ENCODE measurements at regions not wholly inside any gene's neighbourhood (a gene's known extent, or its start where the extent isn't known, plus 50 kb on each side); places are given as distances from the start of the nearest gene placed in this dataset.

DNA sequence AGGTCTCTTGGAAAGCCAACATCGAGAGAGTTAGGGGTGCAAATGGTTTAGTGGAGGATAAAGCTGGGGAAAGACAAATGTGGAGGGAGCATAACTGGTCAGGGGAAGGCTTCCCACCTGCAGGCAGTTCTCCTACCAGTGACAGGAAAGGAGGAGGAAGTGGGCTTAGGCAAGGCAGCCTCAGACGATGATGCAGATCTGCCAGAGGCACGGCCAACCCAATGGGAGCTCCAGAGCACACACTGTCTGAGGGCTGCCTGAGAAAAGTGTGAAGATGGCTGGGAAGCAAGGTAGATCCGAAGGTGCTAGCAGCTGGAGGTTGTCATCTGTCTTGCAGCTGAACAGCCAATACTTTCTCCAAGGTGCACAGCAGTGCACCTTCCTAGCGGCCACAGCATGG is 178.8 kb downstream of the C7orf25 start:
- TF ChIP-seq EZH2 (IDR thresholded peaks at IDR 0.05; ENCODE audit: borderline replicate concordance, low read depth, low read length, severe bottlenecking) (no peak), POLR2A (IDR thresholded peaks at IDR 0.05; ENCODE audit: low read depth, low read length) (no peak), POLR2AphosphoS5 (IDR thresholded peaks at IDR 0.05; ENCODE audit: insufficient read depth, low read depth, low read length) (no peak), FOS (IDR thresholded peaks at IDR 0.05; ENCODE audit: borderline replicate concordance, insufficient read depth, low read length) (no peak), MYC (IDR thresholded peaks at IDR 0.05; ENCODE audit: low read depth, low read length) (no peak)
- TF ChIP-seq, protein P1, sequence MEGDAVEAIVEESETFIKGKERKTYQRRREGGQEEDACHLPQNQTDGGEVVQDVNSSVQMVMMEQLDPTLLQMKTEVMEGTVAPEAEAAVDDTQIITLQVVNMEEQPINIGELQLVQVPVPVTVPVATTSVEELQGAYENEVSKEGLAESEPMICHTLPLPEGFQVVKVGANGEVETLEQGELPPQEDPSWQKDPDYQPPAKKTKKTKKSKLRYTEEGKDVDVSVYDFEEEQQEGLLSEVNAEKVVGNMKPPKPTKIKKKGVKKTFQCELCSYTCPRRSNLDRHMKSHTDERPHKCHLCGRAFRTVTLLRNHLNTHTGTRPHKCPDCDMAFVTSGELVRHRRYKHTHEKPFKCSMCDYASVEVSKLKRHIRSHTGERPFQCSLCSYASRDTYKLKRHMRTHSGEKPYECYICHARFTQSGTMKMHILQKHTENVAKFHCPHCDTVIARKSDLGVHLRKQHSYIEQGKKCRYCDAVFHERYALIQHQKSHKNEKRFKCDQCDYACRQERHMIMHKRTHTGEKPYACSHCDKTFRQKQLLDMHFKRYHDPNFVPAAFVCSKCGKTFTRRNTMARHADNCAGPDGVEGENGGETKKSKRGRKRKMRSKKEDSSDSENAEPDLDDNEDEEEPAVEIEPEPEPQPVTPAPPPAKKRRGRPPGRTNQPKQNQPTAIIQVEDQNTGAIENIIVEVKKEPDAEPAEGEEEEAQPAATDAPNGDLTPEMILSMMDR (IDR thresholded peaks at IDR 0.05; ENCODE audit: extremely low read depth in 1 of 2, insufficient read depth in 1 of 2, low read depth in 1 of 2, low read length in 2 of 2) = no peak
- TF ChIP-seq, protein P2, sequence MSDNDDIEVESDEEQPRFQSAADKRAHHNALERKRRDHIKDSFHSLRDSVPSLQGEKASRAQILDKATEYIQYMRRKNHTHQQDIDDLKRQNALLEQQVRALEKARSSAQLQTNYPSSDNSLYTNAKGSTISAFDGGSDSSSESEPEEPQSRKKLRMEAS (IDR thresholded peaks at IDR 0.05; ENCODE audit: insufficient read depth, insufficient read length) = no peak
